ENCODE measurements at regions not wholly inside any gene's neighbourhood (a gene's known extent, or its start where the extent isn't known, plus 50 kb on each side); places are given as distances from the start of the nearest gene placed in this dataset.

- TF ChIP-seq POLR2A (IDR thresholded peaks at IDR 0.05; ENCODE audit: extremely low read depth, insufficient read length) (no peak), CTCF (IDR thresholded peaks at IDR 0.05; ENCODE audit: low read depth, low read length) (no peak), MAX (IDR thresholded peaks at IDR 0.05; ENCODE audit: low read depth, low read length) (no peak)
- no peak overlapping the region for H3K4me3 ChIP-seq (ENCODE audit: low read depth, low read length)
- DNase-seq (ENCODE audit: low read depth): no peak
These were observed 466.3 kb downstream of the COG6 start for GRCh38 chr13:40121722-40122121.

GRCh38 chr13:40123962-40124632 lies 468.6 kb downstream of the COG6 start:
- TF ChIP-seq MYC (IDR thresholded peaks at IDR 0.05; ENCODE audit: low read depth, low read length) (no peak), CTCF (IDR thresholded peaks at IDR 0.05; ENCODE audit: low read depth, low read length) (no peak), MAX (IDR thresholded peaks at IDR 0.05; ENCODE audit: low read depth, low read length) (no peak), POLR2A (IDR thresholded peaks at IDR 0.05; ENCODE audit: extremely low read depth, insufficient read length) (no peak)
- no peak overlapping the region for H3K4me3 ChIP-seq (ENCODE audit: low read depth, low read length)
- no peak for DNase-seq (ENCODE audit: low read depth)

- no peak overlapping the region for H3K4me3 ChIP-seq (ENCODE audit: low read depth, low read length)
- DNase-seq (ENCODE audit: low read depth): no peak
- TF ChIP-seq CTCF (IDR thresholded peaks at IDR 0.05; ENCODE audit: low read depth, low read length) (no peak), MAX (IDR thresholded peaks at IDR 0.05; ENCODE audit: low read depth, low read length) (no peak), MYC (IDR thresholded peaks at IDR 0.05; ENCODE audit: low read depth, low read length) (no peak), POLR2A (IDR thresholded peaks at IDR 0.05; ENCODE audit: extremely low read depth, insufficient read length) (no peak)
These were observed 469.2 kb downstream of the COG6 start for GRCh38 chr13:40124633-40125015.

- no peak for DNase-seq (ENCODE audit: low read depth)
- no peak overlapping the region for H3K4me3 ChIP-seq (ENCODE audit: low read depth, low read length)
- no peak for TF ChIP-seq POLR2A (IDR thresholded peaks at IDR 0.05; ENCODE audit: extremely low read depth, insufficient read length)
- TF ChIP-seq MYC (IDR thresholded peaks at IDR 0.05; ENCODE audit: low read depth, low read length): no peak
- TF ChIP-seq CTCF (IDR thresholded peaks at IDR 0.05; ENCODE audit: low read depth, low read length): no peak
- no peak for TF ChIP-seq MAX (IDR thresholded peaks at IDR 0.05; ENCODE audit: low read depth, low read length)
These were observed 469.9 kb downstream of the COG6 start for GRCh38 chr13:40125336-40125735.

GRCh38 chr13:40126306-40127085 lies 471.0 kb downstream of the COG6 start:
- no peak for DNase-seq (ENCODE audit: low read depth)
- TF ChIP-seq MAX (IDR thresholded peaks at IDR 0.05; ENCODE audit: low read depth, low read length) (no peak), CTCF (IDR thresholded peaks at IDR 0.05; ENCODE audit: low read depth, low read length) (no peak), POLR2A (IDR thresholded peaks at IDR 0.05; ENCODE audit: extremely low read depth, insufficient read length) (no peak), MYC (IDR thresholded peaks at IDR 0.05; ENCODE audit: low read depth, low read length) (no peak)
- H3K4me3 ChIP-seq (ENCODE audit: low read depth, low read length): no peak overlapping the region

Data from NB4 (cell line).